IPS-18a (cell line): ENCODE measurements at regions not wholly inside any gene's neighbourhood (a gene's known extent, or its start where the extent isn't known, plus 50 kb on each side); places are given as distances from the start of the nearest gene placed in this dataset.

Experiments
- H3K27ac ChIP-seq: one replicate; pipeline ENCODE4 v1.5.1; 2013; ENCODE audit warnings: low read length
- H3K27me3 ChIP-seq: one replicate; pipeline ENCODE4 v1.6.1; 2013; ENCODE audit warnings: mild to moderate bottlenecking, low read length; ENCODE audit not compliant: control insufficient read depth, insufficient read depth
- H3K36me3 ChIP-seq: one replicate; pipeline ENCODE4 v1.6.1; 2013; ENCODE audit warnings: low read depth, low read length; ENCODE audit not compliant: control insufficient read depth
- H3K4me1 ChIP-seq: one replicate; pipeline ENCODE4 v1.6.1; 2013; ENCODE audit warnings: low read depth, low read length; ENCODE audit not compliant: control insufficient read depth
- H3K4me3 ChIP-seq: one replicate; pipeline ENCODE4 v1.5.1; 2013; ENCODE audit warnings: low read length
- H3K9ac ChIP-seq: one replicate; pipeline ENCODE4 v1.6.1; 2013; ENCODE audit warnings: mild to moderate bottlenecking, low read length, moderate library complexity
- H3K9me3 ChIP-seq: one replicate; pipeline ENCODE4 v1.6.1; 2013; ENCODE audit warnings: low read depth, low read length; ENCODE audit not compliant: control insufficient read depth

DNA sequence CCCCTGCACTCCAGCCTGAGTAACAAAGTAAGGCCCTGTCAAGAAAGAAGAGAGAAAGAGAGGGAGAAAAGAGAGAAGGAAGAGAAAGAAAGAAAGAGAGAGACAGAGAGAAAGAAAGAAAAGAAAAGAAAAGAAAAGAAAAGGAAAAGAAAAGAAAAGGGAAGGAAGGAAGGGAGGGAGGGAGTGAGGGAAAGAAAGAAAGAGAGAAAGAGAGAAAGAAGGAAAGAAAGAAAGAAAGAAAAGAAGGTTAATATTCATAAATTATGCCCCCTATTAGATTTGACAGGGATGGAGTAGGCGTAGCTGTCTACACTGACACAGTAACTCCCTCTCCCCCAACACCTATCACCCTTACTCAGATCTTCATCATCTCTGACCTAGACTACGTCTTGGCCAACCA, 202.3 kb downstream of the SP3 start:
- peaks cover 34% of the 10 kb centered on the region for H3K4me1 ChIP-seq
- no peak overlapping the region for H3K27ac ChIP-seq
- no peaks in the 10 kb centered on the region for H3K36me3 ChIP-seq
- H3K27me3 ChIP-seq, result no peaks in the 10 kb centered on the region
- no peak overlapping the region for H3K4me3 ChIP-seq
- no peaks in the 10 kb centered on the region for H3K9me3 ChIP-seq
- H3K9ac ChIP-seq, result no peak overlapping the region

- Histone ChIP-seq H3K9me3 (no peaks in the 10 kb centered on the region), H3K27ac (no peak overlapping the region), H3K4me1 (peaks cover 33% of the 10 kb centered on the region), H3K36me3 (no peaks in the 10 kb centered on the region), H3K27me3 (no peaks in the 10 kb centered on the region), H3K4me3 (no peak overlapping the region), H3K9ac (no peak overlapping the region)
These were observed 201.5 kb downstream of the SP3 start for GRCh38 chr2:173763641-173764040.

GRCh38 chr2:173764094-173764493, 201.1 kb downstream of the SP3 start:
- H3K4me3 ChIP-seq, result no peak overlapping the region

DNA sequence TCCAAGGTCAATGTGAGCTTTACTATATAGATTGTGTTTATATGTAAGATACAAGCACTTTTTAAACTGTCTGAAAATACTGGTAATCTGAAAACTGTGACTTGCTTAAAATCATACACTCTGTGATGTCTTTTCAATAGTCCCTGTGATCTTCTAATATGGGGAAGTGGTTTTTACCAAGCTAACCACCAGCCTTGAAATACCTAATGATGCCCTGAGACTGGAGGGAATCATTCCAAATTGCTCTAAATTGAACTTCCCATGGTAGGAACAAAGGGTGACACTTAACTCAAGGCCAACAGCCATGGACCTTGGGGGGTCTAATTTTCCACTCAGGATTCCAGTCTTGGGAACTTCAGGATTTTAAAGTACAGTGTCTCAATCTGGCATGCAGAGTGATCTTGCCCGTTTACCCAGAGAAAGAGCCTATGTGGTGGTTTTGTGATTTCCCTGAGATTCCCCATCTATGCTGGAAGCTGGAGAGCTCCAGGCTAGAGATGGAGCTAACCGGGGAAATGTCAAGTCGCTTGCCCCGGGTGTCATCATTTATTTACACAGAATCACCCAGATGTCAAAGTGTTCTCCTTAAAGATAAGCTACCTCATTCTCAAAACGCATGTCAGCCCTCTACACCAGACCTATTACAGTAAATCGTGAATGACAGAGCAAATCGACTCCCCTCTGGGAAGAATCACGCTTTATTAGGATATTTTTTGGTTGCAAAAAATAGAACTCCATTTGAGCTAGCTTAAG, 198.5 kb downstream of the SP3 start:
- no peaks in the 10 kb centered on the region for H3K27me3 ChIP-seq
- H3K9ac ChIP-seq, result no peak overlapping the region
- H3K27ac ChIP-seq, result no peak overlapping the region
- H3K9me3 ChIP-seq, result no peaks in the 10 kb centered on the region
- H3K4me1 ChIP-seq, result peaks cover 18% of the 10 kb centered on the region
- no peaks in the 10 kb centered on the region for H3K36me3 ChIP-seq
- H3K4me3 ChIP-seq, result no peak overlapping the region

More at GRCh38 chr2:173764094-173764493, 201.1 kb downstream of the SP3 start:
- no peak overlapping the region for H3K9ac ChIP-seq
- H3K4me1 ChIP-seq, result peaks cover 29% of the 10 kb centered on the region
- H3K9me3 ChIP-seq, result no peaks in the 10 kb centered on the region
- no peak overlapping the region for H3K27ac ChIP-seq
- no peaks in the 10 kb centered on the region for H3K36me3 ChIP-seq
- no peaks in the 10 kb centered on the region for H3K27me3 ChIP-seq

DNA sequence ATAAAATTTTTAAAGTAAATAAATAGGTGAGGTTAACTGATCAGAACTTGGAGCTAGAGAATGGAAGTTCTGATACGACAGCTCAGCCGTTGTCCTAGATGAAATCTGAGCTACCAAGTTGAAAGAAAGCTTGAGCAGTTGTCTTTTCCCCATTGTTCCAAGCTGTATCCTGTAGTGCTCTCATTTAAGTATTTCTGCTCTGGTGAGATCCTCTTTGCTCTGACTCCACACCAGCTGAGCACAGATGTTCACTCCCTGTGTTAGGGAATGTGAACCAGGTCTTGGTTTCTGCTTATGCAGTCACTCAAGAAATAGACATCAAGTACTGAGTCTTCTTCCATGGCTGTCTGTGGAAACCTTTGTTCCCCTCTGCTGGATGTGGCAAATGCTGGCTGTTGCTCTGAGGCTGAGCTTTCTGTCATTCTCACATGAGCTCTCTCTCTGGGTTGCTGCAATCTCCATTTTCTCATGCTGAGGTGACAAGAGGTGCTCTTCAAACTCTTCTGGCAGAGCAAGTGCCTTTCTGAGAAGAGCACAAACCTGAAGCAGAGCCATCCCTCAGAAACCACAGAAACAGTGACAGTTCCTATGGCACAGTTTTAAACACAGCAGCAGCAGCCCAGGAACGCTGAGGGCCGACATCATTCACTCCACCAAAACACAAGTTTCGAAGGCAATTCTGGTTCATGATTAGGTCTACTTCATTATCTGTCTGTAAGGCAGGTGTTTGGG, 194.1 kb downstream of the SP3 start:
- H3K36me3 ChIP-seq, result no peaks in the 10 kb centered on the region

DNA sequence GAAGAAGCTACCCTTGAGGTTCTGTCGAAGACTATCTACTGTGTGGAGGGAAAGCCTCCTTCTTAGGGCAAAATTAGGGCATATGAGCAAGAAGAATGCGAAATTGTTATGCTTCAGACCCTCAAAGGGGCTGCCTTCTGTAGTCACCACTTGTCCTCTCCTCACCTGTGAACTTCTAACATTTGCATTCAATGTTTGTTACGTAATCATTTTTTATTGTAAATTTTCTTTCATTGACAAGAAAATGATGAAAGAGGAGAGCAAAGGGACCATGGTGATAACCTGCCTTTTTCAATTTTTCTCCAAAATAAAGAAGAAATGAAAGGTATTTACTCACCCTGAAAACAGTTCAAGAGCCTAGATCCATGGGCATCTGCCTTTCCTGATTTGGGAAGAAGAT, 193.0 kb downstream of the SP3 start:
- no peak overlapping the region for H3K4me3 ChIP-seq
- peaks cover 8% of the 10 kb centered on the region for H3K4me1 ChIP-seq
- no peaks in the 10 kb centered on the region for H3K9me3 ChIP-seq
- no peak overlapping the region for H3K9ac ChIP-seq
- H3K36me3 ChIP-seq, result no peaks in the 10 kb centered on the region
- no peaks in the 10 kb centered on the region for H3K27me3 ChIP-seq
- H3K27ac ChIP-seq, result no peak overlapping the region

More for the DNA sequence above, 194.1 kb downstream of the SP3 start:
- Histone ChIP-seq H3K9ac (no peak overlapping the region), H3K9me3 (no peaks in the 10 kb centered on the region), H3K27me3 (no peaks in the 10 kb centered on the region), H3K27ac (no peak overlapping the region), H3K4me1 (peaks cover 8% of the 10 kb centered on the region), H3K4me3 (no peak overlapping the region)

- no peak overlapping the region for H3K4me3 ChIP-seq
- H3K36me3 ChIP-seq, result no peaks in the 10 kb centered on the region
- H3K9ac ChIP-seq, result no peak overlapping the region
- H3K9me3 ChIP-seq, result no peaks in the 10 kb centered on the region
- no peaks in the 10 kb centered on the region for H3K27me3 ChIP-seq
- H3K27ac ChIP-seq, result no peak overlapping the region
- H3K4me1 ChIP-seq, result peaks cover 8% of the 10 kb centered on the region
These were observed 192.1 kb downstream of the SP3 start for GRCh38 chr2:173773076-173773475.

- H3K36me3 ChIP-seq, result no peaks in the 10 kb centered on the region
- peaks cover 8% of the 10 kb centered on the region for H3K4me1 ChIP-seq
- no peak overlapping the region for H3K9ac ChIP-seq
- no peaks in the 10 kb centered on the region for H3K27me3 ChIP-seq
- H3K9me3 ChIP-seq, result no peaks in the 10 kb centered on the region
- H3K4me3 ChIP-seq, result no peak overlapping the region
- H3K27ac ChIP-seq, result no peak overlapping the region
These were observed 189.7 kb downstream of the SP3 start for GRCh38 chr2:173775440-173775839.

DNA sequence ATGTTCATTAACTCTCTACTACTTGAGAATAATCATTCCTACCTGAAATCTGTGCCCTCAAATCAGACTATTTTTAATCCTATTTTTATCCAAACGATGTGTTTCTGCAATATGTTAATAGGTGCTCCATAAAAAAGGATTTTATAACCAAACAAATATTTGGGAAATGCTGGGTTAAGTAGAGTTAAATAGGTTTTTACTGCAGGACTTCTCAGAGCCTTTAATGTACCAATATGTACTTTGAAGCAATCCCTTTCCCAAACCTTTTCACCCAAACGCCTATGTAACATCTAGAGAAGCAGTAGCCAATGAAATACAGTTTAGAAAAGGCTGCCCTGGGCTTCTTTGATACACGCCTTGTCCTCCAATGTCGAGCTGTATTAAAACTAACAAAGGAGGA, 182.5 kb downstream of the SP3 start:
- Histone ChIP-seq H3K4me1 (no peaks in the 10 kb centered on the region), H3K27ac (no peak overlapping the region), H3K36me3 (no peaks in the 10 kb centered on the region), H3K4me3 (no peak overlapping the region), H3K9ac (no peak overlapping the region), H3K27me3 (no peaks in the 10 kb centered on the region), H3K9me3 (no peaks in the 10 kb centered on the region)

DNA sequence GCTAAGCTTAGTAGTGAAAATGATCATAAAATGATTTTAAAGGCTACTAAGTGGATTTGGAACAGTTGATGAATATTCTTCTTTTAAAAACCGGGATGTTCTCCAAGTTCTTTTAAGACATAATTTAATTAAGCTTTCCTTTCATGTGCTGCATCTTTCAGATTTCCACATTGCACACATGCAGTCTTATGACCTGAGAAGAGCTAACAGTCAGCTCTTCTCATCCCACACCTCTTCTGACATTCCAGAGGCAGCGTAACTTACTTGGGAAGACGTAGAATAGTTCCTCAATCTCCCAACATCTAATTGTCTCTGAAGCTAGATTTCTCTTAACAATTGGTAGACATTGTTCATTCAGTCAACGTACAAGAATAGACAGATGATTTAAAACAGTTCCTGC, 181.8 kb downstream of the SP3 start:
- H3K9ac ChIP-seq, result no peak overlapping the region
- H3K36me3 ChIP-seq, result no peaks in the 10 kb centered on the region
- no peak overlapping the region for H3K4me3 ChIP-seq
- H3K27me3 ChIP-seq, result no peaks in the 10 kb centered on the region
- no peaks in the 10 kb centered on the region for H3K4me1 ChIP-seq
- H3K27ac ChIP-seq, result no peak overlapping the region
- H3K9me3 ChIP-seq, result no peaks in the 10 kb centered on the region

DNA sequence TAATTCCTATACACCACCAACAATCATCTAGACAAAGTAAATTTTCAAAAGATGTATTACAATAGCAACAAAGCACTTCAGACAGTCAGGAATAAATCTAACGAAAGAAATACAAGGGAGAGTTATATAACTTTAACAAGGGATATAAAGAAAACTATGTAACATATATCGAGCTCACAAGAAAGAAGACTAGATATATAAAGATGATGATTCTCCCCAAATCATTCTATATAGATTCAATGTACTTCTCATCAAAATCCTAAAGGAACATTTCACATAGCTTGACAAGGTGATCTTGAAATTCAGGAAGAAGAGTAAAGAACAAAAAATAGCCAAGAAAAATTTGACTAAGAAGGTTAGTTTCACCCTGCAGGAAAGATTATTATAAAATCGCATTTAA, 179.4 kb downstream of the SP3 start:
- H3K9me3 ChIP-seq, result no peaks in the 10 kb centered on the region
- H3K27ac ChIP-seq, result no peak overlapping the region
- H3K4me3 ChIP-seq, result no peak overlapping the region
- no peaks in the 10 kb centered on the region for H3K27me3 ChIP-seq
- no peak overlapping the region for H3K9ac ChIP-seq
- no peaks in the 10 kb centered on the region for H3K4me1 ChIP-seq
- no peaks in the 10 kb centered on the region for H3K36me3 ChIP-seq

GRCh38 chr2:173791502-173791901, 173.7 kb downstream of the SP3 start:
- peaks cover 21% of the 10 kb centered on the region for H3K4me1 ChIP-seq
- H3K9me3 ChIP-seq, result no peaks in the 10 kb centered on the region
- H3K36me3 ChIP-seq, result no peaks in the 10 kb centered on the region
- no peak overlapping the region for H3K27ac ChIP-seq
- H3K27me3 ChIP-seq, result no peaks in the 10 kb centered on the region
- H3K9ac ChIP-seq, result no peak overlapping the region
- H3K4me3 ChIP-seq, result no peak overlapping the region
